GOT3 (cell line): ENCODE measurements at regions not wholly inside any gene's neighbourhood (a gene's known extent, or its start where the extent isn't known, plus 50 kb on each side); places are given as distances from the start of the nearest gene placed in this dataset.
"Not testable (repeated sequence)": the region's sequence is repeated elsewhere in the genome, so short reads cannot be mapped to it uniquely, and the experiment has no call there.

Experiments
- DNase-seq: peaks from one replicate; lab custom pipeline; 2025; ENCODE audit warnings: mixed read lengths; lab: John Stamatoyannopoulos, UW

DNA sequence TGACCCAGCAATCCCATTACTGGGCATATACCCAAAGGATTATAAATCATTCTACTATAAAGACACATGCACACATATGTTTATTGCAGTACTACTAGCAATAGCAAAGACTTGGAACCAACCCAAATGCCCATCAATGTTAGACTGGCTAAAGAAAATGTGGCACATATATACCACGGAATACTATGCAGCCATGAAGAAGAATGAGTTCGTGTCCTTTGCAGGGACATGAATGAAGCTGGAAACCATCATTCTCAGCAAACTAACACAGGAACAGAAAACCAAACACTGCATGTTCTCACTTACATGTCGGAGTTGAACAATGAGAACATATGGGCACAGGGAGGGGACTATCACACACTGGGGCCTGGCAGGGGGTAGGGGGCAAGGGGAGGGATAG, 183.0 kb downstream of the HACE1 start:
- not testable (repeated sequence) for DNase-seq

DNA sequence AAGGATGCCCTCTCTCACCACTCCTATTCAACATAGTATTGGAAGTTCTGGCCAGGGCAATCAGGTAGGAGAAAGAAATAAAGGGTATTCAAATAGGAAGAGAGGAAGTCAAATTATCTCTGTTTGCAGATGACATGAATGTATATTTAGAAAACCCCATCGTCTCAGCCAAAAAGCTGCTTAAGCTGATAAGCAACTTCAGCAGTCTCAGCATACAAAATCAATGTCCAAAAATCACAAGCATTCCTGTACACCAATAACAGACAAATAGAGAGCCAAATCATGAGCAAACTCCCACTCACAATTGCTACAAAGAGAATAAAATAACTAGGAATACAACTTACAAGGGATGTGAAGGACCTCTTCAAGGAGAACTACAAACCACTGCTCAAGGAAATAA, 184.6 kb downstream of the HACE1 start:
- not testable (repeated sequence) for DNase-seq

DNA sequence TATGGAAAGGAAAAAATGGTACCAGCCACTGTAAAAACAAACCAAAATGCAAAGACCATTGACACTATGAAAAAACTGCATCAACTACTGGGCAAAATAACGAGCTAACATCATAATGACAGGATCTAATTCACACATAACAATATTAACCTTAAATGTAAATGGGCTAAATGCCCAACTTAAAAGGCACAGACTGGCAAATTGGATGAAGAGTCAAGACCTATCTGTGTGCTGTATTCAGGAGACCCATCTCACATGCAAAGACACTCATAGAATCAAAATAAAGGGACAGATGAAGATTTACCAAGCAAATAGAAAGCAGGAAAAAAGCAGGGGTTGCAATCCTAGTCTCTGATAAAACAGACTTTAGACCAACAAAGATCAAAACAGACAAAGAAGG, 186.6 kb downstream of the HACE1 start:
- not testable (repeated sequence) for DNase-seq

DNA sequence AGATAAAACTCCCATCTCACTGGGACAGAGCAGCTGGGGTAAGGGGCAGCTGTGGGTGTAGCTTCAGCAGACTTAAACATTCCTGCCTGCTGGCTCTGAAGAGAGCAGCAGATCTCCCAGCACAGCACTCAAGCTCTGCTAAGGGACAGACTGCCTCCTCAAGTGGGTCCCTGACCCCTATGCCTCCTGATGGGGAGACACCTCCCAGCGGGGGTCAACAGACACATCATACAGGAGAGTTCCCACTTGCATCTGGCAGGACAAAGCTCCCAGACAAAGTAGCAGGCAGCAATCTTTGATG, 188.2 kb downstream of the HACE1 start:
- not testable (repeated sequence) for DNase-seq

DNA sequence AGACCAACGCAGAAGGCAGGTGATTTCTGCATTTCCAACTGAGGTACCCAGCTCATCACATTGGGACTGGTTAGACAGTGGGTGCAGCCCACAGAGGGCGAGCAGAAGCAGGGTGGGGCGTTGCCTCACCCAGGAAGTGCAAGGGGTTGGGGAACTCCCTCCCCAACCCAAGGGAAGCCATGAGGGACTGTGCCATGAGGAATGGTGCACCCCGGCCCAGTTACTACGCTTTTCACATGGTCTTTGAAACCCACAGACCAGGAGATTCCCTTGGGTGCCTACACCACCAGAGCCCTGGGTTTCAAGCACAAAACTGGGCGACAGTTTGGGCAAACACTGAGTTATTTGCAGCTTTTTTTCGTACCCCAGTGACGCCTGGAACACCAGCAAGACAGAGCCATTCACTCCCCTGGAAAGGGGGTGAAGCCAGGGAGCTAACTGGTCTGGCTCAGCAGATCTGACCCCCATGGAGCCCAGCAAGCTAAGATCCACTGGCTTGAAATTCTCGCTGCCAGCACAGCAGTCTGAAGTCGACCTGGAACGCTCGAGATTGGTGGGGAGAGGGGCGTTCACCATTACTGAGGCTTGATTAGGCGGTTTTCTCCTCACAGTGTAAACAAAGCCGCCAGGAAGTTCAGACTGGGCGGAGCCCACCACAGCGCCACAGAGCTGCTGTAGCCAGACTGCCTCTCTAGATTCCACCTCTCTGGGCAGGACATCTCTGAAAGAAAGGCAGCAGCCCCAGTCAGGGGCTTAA, 188.7 kb downstream of the HACE1 start:
- not testable (repeated sequence) for DNase-seq

DNA sequence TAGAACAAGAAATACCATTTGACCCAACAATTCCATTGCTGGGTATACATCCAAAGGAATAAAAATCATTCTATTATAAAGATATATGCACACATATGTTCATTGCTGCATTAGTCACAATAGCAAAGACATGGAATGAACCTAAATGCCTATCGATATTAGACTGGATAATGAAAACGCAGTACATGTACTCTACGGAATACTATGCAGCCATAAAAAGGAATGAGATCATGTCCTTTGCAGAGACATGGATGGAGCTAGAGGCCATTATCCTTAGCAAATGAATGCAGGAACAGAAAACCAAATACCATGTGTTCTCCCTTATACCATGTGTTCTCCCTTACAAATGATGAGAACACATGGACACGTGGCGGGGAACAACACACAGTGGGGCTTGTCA, 190.2 kb downstream of the HACE1 start:
- DNase-seq: no peak

DNA sequence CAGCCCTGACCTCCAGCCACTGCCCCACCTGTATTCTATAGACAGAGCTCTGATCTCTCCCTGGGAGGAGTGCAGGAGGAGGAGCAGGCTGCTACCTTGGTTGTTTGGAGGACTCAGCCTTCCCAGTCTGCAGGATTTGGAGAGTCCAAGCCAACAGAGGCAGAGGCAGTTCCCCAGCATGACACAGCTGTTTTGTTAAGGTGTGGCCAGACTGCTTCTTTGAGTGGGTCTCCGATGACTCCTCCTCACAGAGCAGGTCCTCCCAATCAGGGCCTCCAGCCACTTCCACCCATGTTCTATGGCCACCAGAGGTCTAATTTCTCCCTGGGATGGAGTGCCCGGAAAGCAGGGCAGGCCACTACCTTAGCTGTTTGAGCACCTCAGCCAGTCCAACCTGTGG, 203.5 kb downstream of the HACE1 start:
- DNase-seq: no peak

DNA sequence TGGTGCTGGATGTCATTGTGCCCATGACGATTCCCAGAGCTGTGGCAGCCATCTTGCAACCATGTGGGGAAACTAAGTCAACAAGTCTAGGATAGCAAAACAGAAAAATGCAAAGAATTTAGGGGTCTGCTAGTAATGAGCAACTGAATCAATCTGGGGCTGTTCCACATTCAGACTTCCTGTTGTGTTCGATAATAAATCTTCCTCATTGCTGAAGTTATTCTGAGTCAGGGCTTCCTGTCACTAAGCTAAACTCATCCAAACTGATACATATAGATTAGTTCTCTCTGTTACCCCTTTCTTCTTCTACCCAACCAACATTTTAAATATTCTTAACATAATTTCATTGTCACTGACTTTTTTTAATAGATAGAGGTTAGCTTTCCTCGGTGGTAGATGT, 205.9 kb downstream of the HACE1 start:
- DNase-seq: no peak

DNA sequence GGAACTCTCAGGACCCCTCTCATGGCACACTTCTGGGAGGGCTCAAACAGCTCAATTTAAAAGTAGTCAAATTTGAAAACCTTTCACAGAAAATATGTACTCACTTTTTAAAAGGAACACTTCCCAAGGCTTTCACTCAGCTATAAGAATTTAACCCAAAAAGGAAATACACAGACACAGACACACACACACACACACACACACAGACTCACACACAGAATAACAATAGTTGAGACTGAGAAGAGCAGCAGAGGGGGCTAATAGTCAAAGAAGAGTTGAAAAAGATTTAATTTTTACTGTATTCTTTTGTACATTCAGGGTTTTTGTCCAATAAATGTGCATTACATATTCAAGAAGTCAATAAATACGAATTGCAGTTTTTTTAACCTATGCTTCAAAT, 211.4 kb downstream of the HACE1 start:
- DNase-seq: no peak

DNA sequence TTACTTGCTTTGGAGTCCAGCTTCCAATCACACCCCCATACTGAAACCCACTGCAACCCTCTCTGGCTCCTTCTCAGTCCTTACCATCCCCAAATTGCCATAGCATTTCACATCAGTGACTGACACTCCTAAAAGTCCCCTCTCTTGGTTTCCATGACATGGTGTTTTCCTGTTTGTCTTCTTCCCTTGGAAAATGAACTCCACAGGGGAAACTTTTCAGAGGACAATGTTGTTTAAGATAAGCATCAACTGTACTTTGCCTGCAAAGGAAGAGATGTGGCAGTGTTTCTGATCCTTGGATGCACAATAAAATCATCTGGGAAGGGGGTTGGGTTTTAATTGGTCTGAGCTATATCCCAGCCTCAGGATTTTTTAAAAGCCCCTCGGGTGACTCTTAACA, 214.9 kb downstream of the HACE1 start:
- DNase-seq: no peak

DNA sequence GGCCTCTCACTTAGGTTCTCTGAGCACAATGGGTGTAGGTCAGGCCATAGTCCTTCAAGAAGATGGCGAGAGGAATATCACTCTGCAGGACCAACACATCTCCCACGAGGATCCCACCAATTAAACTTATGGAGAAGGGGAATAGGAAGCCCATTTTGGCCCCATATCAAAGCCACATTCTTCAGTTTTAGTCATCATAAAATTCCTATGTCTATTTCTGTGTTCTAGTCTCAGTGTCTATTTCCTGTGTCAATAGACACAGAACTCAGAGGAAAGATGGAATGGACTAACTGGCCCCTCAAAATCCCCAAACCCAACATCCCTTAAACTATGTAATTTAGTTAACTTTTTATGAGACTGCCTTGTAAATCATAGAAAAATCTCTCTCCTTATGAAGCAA, 216.8 kb downstream of the HACE1 start:
- no peak for DNase-seq

DNA sequence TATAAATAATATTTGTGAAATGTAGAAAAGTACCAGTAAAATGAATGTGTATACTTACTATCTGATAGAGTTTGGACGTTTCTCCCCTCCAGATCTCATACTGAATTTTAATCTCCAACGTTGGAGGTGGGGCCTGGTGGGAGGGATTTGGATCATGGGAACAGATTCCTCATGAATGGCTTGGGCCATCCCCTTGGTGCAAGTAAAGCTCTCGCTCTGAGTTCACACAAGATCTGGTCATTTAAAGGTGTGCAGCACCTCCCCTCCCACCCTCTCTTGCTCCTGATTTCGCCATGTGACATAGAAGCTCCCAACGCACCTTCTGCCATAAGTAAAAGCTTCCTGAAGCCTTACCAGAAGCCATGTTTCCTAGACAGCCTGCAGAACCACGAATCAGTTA, 219.0 kb downstream of the HACE1 start:
- no peak for DNase-seq

DNA sequence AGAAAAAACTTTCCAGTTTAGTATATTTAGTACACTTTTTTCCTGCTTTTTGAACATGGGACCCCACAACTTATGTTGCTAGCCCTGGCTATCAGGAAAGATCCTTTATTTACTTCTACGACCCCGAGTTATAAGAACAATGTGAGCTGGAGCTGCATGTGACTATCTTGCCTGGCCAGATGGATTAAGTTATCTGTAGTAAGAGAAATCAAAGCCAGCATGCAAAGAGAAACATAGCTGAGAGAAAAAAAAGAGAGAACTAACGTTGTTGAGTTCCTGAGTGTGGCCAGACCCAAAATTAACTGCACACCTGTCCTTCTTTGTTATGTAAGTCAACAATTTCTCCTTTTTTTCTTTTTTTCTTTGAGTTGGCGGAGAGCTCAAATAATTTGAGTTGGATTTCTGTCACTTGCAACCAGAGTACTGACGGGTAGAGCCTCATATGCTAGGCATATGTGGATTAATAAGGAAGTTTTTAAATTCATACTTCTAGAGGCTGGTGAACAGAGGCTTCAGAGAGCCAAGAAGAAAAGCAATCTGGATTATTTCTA, 219.5 kb downstream of the HACE1 start:
- no peak for DNase-seq

DNA sequence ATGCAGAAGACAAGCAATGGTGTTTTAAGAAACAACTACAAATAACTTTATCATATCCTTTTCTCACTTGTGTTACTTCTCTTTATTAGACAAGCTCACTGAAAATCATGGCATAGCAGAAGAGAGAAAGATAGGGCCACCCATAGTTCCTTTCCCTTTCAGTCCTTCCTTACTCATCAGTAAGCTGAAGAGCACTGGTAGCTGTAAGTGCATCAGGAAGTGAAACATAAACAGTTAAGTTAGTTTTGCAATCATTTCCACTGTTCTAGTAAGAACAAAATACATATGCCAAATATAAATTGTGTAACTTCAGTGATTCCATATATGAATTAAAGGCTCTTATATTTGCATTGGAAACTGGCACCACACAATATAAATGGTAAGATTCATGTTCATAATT, 220.1 kb downstream of the HACE1 start:
- no peak for DNase-seq

DNA sequence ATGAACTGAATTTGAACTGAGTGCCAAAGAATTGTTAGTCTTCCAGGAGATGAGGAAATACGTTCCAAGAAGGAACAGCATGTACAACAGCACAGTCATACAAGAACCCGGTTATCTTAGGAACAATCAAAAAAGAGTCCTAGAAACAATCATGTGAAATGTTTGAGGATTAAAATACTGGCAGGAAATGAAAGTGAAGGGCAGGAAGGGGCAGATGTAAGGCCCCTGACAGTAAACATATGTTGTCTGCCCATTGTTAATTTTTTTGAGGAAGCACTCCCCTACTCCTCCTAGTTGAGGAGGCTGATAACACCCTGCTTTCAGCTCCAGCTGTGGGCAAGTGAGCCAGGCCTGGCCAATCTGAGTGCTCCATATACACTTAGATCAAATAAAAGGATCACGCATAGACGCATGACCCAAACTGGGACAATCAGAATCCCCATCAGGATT, 220.9 kb downstream of the HACE1 start:
- no peak for DNase-seq

DNA sequence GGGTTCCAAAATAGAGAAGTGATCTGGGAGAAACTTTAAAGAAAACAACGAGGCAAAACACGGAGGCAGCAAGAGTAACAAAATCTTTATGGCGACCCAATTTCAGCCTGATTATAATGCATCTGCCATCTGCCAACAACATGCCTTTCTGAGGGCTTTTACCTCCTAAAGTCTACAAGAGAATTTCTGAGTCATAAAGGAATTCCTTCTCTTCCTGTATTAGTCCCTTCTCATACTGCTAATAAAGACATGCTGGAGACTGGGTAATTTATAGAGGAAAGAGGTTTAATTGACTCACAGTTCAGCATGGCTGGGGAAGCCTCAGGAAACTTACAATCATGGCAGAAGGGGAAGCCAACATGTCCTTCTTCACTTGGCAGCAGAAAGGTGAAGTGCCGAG, 226.6 kb downstream of the HACE1 start:
- DNase-seq: no peak

DNA sequence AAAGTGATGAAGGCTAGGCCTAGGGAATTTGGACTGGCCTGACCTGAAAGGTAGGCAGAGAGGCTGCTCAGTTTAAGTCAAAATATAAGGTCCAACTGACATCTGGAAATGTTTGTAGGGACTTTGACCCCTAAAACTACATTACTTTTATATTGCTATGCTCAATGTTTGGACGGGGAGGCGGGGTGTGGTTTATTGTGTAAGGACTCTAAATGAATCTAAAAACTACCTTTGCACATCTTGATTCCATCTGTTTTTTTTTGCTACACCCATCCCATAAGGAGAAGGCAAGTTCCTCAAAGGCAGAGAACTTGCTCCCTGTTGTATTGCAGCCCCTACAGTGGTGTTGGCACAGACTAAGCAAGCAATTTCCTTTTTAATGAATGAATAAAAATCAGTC, 227.1 kb downstream of the HACE1 start:
- no peak for DNase-seq

DNA sequence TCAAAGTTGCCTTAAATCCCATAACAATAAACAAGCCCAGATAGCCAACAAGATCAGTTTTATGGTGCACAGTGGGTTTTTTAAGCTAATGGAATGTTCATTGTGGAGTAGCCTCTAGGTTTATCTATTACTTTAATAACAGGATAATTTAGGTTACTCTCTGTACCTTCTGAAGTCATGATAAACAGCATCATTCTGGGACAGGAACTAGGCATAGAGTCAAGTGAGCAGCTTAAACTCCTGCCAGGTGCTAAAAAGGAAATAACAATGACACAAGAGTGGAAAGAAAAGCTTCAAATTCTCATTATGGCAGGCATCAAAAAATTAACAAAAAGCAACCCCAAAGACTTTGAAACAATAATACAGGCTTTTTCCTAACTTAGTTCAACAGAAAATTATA, 228.8 kb downstream of the HACE1 start:
- DNase-seq: no peak

DNA sequence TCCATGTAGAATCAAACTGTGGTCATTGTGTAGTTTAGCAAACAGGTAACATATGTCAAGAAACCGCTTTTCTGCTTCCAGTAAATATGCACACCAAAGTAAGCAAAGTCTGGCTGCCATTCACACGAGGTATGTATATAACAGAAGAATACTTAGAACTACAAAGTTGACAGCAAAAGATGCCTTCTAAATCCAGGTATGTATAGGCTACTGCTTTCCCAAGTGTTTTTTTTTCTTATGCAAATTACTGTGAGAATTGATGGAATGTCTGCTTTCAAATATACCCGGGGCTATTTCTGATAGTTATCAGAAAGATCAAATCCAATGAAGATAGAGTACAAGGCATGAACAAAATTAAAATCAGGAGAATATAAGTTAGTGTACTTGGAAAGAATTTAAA, 229.2 kb downstream of the HACE1 start:
- DNase-seq: no peak

DNA sequence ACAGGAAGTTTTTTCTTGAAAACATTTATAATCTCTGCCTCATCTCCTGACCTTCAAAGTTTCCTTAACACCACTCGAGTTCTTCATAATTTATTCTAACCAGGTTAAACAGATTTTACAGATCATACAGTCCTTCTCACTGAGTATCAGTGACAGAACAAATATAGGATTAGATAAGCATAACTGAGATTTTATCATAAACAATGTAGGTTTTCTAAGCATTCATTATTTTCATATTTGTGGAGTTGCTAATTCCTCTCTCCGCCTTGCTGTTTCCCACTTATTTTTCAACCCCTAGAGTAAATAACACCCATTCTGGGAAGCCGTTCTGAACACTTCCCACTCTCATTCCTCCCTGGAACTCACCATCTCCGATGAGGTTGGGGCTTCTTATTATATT, 229.9 kb downstream of the HACE1 start:
- no peak for DNase-seq

DNA sequence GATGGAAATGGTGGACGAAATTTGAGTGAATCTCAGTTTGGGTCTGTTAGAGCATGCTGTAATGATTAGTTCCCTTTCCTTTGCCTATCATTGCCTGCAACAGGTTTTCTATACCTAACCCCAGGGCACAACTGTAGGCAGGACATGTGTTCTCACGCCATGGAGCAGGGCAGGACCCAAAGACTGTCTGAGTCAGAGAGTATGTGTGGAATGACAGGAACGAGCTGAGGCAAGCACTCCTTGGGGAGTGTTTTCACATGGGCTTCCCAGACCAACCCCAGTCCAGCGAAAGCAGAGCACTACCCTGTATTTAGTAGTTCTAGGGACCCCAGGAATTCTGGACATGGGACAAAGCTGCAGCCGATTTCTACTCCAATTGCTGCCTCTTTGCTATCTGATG, 234.2 kb downstream of the HACE1 start:
- DNase-seq: no peak

DNA sequence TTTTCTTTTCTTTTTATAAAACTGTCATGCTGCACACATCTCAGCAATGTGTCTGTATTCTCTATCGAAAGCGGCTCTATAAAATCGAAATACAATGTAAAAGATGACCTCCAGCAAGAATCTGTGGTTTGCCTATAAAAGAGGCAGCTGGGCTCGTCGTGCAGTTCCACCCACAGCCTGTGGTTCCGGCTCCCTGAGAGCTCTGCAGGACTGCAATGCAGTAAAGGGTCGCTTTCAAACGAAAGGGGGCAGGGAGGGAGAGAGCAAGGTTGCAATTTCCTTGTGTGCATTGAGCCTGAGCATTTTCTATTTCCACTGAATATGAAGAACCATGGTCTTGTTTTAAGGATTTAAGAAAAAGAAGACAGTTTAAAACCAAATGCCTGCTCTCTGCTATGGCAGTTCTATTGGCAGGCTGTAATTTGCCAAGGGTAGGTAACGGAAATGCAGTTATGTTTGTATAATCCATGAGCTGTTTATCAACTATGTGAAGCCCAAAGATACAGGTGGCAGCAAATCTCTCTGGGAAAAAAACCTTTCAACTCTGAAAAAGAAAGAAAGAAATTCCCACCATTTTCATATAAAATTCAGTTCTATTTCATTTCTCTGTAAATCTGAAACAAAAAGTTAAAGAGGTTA, 236.5 kb downstream of the HACE1 start:
- no peak for DNase-seq

DNA sequence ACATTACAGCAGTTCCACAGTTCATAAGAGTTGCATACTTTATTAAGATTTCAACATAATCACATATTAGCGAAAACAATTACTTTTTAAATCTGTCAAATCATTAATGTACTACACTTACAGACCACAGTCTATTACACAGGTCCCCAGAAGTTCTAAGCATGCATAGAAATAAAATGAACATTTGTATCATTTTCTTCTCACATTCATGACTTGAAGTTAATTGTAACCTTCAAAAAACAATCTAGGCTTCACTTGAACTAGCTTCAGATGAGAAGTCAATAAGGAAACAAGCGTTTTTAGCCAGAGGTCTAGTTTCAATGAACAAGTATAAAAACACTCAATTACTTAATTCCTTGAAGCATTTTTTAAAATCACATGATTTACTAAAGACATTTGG, 238.3 kb downstream of the HACE1 start:
- DNase-seq: no peak

DNA sequence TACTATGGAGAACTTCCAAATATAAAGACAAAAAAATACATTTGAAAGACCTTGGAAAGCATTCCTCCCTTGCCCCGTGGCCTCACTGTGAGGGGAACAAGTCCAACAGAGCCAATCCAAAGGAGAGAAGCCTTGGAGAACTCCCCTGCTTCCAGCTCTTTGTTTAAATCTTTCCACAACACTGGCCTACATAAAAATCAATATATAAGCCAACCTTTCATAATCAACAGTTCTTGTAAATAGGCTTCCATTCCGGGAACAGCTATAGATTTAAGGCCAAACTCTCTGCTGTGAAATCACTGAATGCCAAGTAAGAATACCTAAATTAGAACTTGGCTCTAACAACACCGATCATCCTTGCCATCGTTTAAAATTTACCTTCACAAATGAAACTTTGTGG, 242.1 kb downstream of the HACE1 start:
- no peak for DNase-seq
